Hematopoietic multipotent progenitor cell treated with erythropoietin and hydrocortisone succinate and interleukin-3 and kit ligand, for 8 days (in vitro differentiated cells): ENCODE measurements at regions not wholly inside any gene's neighbourhood (a gene's known extent, or its start where the extent isn't known, plus 50 kb on each side); places are given as distances from the start of the nearest gene placed in this dataset.

ENCODE experiments used
- DNase-seq: peaks from one replicate; pipeline ENCODE4 v3.0.0-alpha.2; 2015

DNA sequence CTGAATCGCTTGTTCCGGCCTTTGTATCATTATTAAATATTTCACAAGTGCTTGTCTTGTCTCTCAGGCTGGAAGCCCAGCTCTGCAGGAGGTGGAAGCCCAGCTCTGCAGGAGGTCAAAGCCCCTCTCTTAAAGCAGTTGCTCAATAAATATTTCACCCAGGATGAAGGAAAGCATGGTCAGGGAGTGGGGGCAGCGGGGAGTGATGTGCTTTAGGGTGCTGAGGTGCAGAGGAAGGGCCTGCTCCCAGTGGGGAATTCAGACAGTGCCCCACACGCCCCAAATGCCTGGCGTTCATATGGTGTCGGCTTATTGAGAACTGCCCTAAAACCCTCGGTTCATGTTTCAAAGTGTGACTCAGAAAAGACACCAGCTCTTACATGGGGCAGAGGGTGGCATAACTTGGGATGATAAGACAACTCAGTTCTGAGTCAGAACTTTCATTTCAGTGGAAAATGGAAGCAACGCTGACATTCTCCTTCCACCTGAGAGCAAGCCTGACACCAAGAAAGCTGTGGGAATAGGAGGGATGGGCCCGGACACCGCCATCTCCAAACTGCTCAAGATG lies 114.3 kb upstream of the DAP start:
- no peak for DNase-seq

DNA sequence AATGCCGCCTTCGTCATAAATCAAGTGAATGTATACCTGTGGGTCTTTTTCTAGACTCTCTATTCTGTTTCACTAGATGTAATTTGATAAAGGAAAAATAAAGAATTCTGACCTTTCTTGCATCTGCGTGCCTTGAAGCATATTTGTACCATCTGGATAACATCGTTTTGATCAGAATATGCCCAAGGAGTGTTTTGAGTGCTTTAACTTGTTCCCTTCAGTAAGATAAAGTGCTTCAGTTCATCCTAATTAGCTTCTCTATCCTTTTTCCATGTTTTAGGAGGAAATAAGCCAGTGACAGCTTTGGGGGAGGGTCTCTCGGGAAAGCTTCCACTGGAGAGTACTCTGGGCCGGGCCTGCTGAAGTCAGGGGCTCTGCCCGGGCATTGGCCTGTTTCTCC lies 113.5 kb upstream of the DAP start:
- DNase-seq = no peak

DNA sequence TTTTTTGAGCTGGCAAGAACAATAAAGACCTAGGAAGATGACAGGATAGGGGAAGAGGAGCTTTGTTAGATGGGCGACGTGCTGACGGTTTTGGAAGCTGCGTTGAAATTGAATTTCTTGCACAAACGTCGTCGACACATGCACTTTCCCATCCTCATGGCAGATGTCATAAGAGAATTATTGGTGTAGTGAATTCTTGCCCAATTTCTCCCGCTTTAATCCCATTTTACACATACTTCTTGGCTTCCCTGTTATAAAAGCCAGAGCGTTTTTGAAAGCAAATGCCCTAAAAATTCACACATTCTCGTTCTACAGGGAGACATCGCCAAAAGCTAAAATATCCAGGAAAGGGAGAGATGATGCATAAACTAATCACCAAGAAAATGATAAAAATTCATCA lies 109.8 kb upstream of the DAP start:
- DNase-seq = no peak

DNA sequence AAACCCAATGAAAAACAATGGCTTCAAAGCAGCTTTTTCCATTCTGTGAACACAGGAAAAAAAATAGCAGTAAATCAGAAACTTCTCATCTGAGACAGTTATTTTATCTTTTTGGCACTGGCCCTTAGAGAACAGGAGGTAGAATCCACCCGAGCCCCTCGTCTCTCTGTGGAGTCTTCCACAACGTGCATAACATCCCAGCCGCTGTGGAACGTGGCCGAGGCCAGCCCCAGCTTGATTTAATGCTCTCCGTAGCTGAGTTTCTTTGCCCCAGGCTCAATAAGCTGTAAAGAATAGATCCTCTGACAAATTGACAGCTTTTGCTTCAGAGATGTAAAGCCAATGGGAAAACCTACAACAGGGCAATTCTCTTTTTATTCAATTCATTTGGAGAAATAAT lies 107.9 kb upstream of the DAP start:
- DNase-seq = no peak

DNA sequence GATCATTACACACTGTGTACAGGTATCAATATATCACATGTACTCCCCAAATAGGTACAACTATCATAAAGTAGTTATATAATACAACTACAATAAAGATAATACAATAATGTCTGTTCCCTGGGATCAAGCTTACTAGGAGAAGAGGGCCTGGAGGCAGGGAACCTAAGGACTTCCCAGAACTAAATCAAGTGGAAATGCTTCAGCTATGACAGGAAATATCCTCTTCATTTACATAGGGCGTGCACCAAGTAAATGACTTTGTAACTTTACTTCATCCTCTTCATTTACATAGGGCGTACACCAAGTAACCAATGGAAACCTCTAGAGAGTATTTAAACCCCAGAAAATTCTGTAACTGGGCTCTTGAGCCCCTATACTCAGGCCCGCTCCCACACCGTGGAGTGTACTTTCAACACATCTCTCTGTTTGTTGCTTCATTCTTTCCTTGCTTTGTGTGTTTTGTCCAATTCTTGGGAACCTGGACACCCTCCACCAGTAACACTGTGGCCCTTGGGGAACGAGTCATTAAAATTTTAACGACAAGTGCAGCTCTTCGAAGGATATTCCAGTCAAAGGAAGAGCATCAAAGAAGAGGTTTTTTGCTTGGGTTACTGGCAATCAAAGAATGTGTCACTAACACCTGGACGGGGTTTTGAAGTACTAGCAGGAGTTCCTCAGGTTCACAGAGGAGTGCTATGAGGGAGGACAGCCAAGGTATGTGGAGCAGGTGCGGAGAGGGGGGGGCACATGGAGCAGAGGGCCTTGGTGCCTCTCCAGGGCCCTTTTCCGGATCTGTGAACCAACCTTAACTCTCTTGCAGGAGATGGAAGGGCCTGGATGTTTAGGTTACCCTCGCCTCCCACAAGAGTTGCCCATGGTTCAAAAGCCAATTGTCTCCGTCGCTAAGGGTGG lies 106.6 kb upstream of the DAP start:
- DNase-seq = no peak

DNA sequence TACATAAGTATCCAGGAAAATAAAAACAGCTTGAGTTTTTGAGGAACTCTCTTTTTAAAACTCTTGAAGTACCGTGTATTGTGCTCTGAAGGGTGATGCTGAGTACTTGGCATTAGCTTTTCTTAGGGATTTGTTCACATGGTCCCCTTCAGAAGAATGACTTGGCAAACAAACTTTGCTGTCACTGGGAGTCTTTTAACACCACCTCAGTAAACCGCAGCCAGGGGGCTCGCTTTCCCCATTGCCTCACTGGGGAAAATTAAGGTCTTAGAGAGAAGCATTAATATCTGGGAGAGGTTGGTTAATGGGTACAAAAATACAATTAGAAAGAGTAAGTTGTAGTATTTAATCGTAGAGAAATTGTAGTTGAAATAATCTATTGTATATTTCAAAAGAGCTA lies 105.9 kb upstream of the DAP start:
- DNase-seq = no peak

DNA sequence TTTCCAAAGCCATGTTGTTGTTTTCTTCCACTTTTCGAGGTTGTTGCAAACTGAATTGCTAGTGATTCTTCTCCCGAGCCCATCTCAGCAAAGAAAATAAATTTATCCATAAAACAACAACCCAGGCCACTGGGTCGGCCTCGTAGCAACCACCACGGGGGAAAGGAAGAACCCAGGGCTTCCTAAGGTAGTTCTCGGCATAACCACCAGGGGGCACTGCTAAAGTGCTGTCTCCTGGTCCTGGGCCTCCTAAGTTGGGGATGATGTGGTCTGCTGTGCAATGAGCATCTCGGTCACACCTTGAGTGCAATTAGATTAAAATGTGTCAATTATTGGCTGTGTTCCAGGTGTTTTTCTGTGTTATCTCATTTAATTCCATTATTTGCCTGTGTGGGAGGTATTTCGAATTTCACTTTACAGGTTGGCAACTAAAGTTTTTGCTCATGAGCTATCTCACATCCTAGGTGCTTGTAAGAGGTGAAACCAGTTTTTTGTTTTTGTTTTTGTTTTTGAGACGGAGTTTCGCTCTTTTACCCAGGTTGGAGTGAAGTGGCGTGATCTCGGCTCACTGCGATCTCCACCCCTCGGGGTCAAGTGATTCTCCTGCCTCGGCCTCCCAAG lies 102.8 kb upstream of the DAP start:
- DNase-seq = peak; percentile 67

DNA sequence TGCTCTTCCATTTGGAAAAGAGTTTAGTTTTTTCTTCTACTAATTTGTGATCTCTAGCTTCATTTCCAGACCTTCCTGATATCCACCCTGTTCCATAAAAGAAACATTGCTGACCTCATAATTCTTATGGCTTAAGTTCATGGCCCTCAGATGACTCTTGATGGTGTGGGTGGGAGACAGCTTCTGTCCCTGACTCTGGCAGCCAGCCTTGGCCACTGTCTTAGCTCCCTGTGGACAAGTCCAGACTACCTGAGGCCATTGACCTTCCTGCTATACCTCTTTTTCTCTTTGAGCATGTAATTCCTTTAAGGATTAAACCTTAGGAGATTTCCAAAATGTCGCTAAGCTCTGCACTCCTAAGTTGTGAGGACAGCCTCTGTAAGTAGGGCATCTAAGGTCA lies 101.1 kb upstream of the DAP start:
- DNase-seq = no peak

DNA sequence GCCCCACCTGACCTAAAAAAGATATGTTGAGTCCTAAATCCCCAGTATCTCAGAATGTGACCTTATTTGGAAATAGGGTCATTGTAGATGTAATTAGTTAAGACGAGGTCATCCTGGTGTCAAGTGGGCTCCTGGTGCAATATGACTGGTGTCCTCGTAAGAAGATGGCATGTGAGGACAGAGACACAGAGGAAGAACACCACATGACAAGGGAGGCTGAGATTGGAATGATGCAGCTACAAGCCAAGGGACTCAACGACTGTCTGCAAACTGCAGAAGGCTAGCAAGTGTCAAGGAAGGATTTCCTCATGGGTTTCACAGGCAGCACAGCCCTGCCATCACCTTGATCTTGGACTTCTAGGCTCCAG lies 100.4 kb upstream of the DAP start:
- DNase-seq = no peak

DNA sequence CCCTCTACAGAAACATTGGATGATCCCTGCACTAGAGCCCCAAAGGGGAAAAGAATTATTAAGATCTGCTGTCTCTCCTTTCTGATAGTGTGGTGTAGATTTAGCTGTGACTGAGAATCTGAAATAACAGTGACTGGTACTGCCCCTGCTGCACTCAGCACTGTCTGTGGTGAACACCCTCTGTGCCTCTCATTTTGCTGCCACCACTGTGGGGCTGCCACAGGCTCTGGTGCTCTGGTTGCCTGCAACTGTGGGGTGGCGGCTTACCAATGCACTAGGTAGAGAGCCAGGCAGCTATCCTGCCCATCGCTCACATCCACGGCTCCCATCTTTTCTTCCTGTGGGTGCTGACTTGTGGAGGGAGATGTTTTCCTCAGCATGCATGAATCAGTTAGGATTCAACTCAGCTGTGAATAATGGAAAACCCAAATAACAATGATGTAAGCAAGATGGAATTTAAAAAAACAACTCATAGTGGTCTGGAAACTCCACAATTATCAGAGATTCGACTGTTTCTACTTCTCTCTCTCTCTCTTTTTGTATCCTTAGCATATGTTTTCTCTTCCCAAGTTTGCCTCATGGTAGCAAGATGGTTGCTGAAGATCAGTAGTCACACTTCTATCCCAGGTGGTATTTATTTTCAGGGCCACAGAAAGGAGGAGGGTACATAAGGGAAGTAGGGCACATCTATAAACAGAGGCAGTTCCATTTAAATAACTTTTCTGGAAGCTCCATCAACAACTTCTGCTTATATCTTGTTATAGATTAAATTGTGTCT lies 99.8 kb upstream of the DAP start:
- no peak for DNase-seq

DNA sequence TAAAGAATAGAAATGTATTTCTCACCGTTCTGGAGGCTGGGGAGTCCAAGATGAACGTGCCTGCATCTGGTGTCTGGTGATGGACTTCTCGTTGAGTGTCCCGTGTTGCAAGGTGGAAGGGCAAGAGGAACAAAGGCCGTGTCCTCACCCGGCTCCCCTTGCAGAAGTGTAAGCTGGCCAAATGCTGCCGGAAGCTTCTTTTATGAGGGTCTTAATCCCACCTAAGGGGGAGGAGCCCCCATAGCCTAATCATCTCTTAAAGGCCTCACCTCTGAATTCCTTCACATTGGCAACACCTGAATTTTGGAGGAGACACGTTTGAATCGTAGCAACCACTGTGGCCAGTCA lies 99.1 kb upstream of the DAP start:
- no peak for DNase-seq

DNA sequence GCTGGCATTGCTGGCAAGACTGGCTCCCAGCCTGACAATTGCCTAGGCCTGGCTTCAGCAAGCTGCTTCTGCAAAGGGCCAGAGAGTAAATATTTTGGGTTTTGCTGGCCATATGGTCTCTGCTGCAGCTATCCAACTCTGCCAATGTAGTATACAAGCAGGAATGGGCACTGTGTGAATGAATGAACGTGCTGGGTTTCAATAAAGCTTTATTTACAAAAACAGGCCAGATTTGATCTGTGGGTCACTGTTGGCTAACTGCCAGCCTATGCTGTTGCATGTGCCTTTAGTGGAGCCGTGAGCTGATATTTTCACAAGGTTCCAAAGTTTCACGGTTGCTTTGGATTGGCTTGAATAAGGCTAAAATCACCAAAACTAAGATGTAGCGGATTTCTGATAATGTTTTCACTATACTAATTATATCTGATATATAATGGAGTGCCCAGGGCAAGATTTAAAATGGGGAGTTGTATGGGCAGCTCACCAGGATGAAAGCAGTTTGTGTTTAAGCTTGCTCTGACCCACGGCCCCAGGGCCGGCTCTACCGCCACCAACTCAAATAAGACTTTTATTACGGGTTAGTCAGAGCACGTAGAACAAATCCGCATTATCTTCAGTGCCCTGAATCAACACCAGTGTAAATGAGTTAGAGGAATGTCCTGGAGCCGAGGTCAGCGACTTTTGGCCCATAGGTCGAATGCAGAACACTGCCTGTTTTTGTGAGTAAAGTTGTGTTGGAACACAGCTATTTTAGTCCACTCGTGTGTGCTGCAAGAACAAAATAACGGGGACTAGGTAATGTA lies 98.6 kb upstream of the DAP start:
- DNase-seq = no peak

DNA sequence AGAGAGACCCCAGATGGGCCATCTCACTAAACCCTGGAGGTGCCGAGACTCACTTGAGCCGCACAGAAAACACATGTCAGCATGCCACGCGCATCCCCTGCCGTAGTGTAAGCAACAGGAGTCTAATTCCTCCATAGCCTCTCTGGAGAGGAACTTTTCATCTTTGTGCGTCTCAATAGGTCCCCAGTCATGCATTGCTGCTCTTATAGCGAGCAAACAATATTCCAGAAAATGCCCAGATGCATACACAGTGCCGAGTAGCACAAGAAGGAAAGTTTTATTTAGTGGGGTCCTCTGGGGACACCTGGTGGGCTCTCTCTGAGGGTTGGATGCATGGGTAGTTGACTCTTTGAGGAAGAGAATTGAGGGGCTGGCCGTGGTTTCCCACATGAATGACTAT lies 97.9 kb upstream of the DAP start:
- DNase-seq = no peak

DNA sequence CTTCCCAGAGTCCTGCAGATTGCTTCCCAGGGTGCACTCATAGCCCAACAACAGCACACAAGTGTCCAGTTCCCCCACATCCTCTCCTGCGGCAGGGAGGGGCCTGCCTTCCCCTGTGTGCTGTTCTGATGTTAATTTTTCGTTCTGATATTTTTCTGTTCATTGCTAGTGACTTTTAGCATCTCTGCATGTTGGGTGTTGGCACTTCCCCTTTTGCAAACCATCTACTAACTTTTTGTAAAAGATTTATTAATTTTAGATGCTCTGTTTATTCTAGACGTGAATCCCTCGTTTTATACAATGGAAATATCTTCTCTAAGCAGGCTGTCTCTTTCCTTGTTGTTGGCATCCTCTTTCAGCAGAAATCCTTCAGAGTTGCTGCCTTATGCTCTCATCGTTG lies 97.3 kb upstream of the DAP start:
- no peak for DNase-seq

DNA sequence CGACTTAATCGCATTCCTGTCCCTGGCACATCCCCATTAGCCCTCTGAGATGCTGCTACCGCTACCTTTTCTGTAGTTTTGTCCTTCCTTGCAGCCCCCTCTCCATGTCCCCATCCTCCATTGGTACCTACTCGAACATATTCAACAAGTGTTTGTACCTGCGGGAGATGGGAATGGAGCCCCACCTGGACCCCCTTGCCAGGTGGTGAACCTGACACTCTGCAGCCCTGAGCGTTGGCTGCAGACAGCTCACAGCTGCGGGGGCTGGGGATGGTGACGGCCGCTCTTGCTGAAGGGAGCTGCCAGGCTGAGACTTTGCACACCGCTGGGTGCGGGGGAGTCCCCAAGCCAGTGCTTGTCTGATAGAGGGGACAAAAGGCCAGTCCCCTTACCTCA lies 96.3 kb upstream of the DAP start:
- no peak for DNase-seq

DNA sequence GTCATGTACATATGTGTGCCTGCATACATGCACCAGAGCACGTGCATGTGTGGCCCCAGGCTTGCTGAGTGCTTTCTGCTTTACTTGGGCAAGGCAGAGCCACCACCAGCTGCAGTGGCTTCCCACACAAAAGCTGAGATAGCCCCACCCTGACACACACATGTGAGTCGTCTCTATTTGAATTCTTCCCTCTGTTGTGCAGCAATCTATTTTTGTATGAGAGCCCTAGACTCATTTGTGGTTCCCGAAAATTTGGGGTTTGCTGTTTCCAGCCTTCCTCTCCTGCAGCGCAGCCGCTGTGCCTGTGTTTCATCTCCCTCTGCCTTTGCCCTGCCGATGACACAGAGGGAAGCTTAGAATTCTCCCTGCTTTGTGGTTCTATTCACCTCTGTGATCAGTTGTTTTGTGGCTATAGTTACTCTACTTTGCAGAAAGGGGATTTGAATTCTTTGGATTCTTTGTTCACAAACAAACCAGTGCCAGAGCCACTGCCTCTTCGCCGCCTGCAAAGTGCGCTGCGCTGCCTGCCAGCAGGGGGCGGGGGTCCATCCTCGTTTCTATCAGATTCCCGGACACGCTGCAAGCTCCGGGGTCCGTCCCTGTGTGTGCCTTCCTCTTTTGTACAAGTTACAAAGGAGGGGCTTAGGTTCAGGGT lies 95.8 kb upstream of the DAP start:
- DNase-seq = peak; percentile 18

DNA sequence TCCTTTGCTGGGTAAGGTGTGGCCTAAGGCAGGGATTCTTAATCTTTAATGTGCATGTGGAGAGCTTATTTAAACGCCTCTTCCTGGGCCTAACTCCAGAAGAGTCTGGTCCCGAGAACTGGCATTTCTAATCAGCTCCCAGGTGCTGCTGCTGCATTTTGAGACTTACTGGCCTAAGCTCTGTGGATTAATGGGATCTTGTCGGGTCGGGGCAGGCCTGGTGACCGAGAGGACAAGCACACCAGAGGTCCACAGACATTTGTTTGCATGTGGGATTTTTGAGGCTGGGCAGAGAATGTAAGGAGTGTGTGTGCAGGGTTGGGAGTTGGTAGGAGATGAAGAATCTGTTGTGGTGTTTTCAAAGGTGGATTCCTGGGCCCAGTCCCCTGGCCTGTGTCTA lies 95.0 kb upstream of the DAP start:
- no peak for DNase-seq

DNA sequence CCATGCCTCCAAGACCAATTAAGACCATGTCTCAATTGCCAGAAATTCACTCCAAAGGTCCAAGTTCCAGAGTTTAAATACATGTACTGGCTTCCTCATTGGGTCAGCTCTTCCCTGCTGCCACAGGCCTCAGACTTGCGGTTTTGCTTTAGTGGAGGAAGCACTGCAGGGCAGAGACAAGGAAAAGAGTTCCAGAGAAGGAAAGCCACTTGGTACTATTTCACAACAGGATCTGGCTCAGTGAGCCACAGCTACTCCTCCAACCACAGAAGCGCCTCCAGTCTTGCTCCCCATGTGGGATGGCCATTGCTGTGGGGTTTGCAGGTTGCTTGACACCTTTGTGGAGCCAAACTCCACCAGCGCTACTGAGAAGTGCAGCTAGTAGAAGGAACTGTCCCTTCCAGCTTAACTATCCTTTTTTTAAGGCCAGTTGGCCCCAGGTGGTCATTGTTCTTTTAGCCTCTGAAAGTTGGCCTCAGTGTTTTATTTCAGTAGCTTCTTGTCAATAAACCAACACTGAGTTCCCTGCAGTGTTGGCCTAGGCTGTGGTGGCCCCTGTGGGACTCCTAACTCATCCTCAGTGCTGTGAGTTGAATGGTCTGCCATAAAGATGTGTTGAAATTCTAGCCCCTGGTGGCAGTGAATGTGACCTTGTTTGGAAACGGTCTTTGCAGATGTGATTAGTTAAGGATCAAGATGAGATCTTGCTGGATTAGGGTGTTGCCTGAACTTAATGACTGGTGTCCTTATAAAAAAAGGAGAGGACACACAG lies 93.7 kb upstream of the DAP start:
- DNase-seq = peak; percentile 16

DNA sequence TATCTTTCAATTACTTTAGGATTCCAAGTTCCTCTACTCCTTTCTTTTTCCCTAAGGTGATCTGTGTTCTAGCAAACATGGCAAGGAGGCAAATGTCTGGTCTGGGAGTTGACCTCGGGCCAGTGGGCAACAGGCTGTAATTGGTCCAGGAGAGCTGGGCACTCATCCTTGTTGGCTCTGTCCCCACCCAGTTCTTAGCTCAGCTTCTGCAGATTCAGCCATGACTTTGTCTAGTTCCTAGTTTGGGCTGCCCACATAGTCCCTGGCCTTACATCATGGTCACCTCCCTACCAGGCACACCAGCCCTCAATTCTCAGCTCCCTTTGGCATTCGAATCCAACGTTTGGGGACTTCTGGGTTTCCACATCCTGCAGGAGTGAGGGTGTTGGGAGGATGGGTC lies 92.1 kb upstream of the DAP start:
- no peak for DNase-seq

DNA sequence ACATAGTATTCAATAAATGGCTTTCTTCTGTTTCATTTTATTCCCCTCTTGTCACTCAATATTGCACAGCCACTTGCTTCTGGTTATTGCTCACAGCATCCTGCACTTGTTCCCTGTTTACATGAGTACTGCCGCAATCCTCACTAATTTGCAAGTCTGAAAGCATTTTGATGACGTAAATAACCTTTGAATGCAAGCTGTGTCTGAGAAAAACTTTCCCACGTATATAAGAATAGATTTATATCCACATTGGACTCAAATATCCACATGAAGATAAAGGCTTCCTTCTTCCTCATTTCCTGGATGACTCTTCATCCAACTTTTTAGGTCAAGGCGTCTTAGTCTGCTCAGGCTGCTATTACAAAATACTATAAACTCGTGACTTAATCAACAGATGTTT lies 88.2 kb upstream of the DAP start:
- DNase-seq = no peak

DNA sequence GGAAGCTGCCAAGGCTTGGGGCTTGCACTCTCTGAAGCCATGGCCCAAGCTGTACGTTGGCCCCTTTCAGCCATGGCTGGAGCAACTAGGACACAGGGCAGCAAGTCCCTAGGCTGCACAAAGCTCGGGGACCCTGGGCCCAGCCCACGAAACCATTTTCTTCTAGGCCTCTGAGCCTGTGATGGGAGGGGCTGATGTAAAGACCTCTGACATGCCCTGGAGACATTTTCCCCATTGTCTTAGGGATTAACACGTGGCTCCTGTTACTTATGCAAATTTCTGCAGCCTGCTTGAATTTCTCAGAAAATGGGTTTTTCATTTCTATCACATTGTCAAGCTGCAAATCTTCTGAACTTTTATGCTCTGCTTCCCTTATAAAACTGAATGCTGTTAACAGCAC lies 83.0 kb upstream of the DAP start:
- DNase-seq = no peak

DNA sequence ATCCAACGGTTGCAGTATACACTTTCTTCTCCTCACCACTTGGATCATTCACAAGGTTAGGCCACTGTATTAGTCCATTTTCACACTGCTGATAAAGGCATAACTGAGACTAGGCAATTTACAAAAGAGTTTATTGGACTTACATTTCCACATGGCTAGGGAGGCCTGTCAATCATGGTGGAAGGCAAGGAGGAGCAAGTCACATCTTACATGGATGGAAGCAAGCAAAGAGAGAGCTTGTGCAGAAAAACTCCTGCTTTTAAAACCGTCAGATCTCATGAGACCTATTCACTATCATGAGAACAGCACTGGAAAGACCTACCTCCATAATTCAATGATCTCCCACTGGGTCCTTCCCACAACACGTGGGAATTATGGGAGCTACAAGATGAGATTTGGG lies 81.8 kb upstream of the DAP start:
- no peak for DNase-seq
